Ishikawa (cell line): ENCODE measurements at regions not wholly inside any gene's neighbourhood (a gene's known extent, or its start where the extent isn't known, plus 50 kb on each side); places are given as distances from the start of the nearest gene placed in this dataset.

Source experiments
- CEBPB ChIP-seq: IDR thresholded peaks from 2 replicates; pipeline ENCODE4 v1.6.1; 2012
- CREB1 ChIP-seq: IDR thresholded peaks from 2 replicates; pipeline ENCODE4 v1.6.1; 2012; ENCODE audit warnings: low read depth
- EGR1 ChIP-seq: IDR thresholded peaks from 2 replicates; pipeline ENCODE4 v1.6.1; 2012
- EP300 ChIP-seq: IDR thresholded peaks from 2 replicates; pipeline ENCODE4 v1.6.1; 2012; ENCODE audit warnings: borderline replicate concordance
- FOXM1 ChIP-seq: IDR thresholded peaks from 2 replicates; pipeline ENCODE4 v1.6.1; 2012; ENCODE audit warnings: low read depth, borderline replicate concordance
- NFIC ChIP-seq: IDR thresholded peaks from 2 replicates; pipeline ENCODE4 v1.6.1; 2012
- RAD21 ChIP-seq: IDR thresholded peaks from 2 replicates; pipeline ENCODE4 v1.6.1; 2012; ENCODE audit warnings: low read depth
- TAF1 ChIP-seq: IDR thresholded peaks from 2 replicates; pipeline ENCODE4 v1.6.1; 2012; ENCODE audit warnings: low read depth, mild to moderate bottlenecking
- TCF12 ChIP-seq: IDR thresholded peaks from 2 replicates; pipeline ENCODE4 v1.6.1; 2012; ENCODE audit warnings: low read depth
- TEAD4 ChIP-seq: IDR thresholded peaks from 2 replicates; pipeline ENCODE4 v1.6.1; 2012
- USF1 ChIP-seq: IDR thresholded peaks from 2 replicates; pipeline ENCODE4 v1.6.1; 2012
- YY1 ChIP-seq: IDR thresholded peaks from 2 replicates; pipeline ENCODE4 v1.6.1; 2012; ENCODE audit warnings: low read depth
- ZBTB7A ChIP-seq: IDR thresholded peaks from 2 replicates; pipeline ENCODE4 v1.6.1; 2012; ENCODE audit warnings: low read depth
- TF ChIP-seq, protein P1 (sequence below): IDR thresholded peaks from 2 replicates; pipeline ENCODE4 v1.6.1; 2012; ENCODE audit warnings: low read depth, mild to moderate bottlenecking
- TF ChIP-seq, protein P2 (sequence below): IDR thresholded peaks from 2 replicates; pipeline ENCODE4 v1.6.1; 2012

GRCh38 chr13:73304442-73304841 lies 245.6 kb downstream of the KLF5 start:
- no peak for TF ChIP-seq TCF12

- TF ChIP-seq ZBTB7A (no peak), FOXM1 (no peak), USF1 (no peak), RAD21 (no peak), TAF1 (no peak), CREB1 (no peak), CEBPB (no peak), EP300 (no peak), TEAD4 (no peak)
- TF ChIP-seq, protein P1, sequence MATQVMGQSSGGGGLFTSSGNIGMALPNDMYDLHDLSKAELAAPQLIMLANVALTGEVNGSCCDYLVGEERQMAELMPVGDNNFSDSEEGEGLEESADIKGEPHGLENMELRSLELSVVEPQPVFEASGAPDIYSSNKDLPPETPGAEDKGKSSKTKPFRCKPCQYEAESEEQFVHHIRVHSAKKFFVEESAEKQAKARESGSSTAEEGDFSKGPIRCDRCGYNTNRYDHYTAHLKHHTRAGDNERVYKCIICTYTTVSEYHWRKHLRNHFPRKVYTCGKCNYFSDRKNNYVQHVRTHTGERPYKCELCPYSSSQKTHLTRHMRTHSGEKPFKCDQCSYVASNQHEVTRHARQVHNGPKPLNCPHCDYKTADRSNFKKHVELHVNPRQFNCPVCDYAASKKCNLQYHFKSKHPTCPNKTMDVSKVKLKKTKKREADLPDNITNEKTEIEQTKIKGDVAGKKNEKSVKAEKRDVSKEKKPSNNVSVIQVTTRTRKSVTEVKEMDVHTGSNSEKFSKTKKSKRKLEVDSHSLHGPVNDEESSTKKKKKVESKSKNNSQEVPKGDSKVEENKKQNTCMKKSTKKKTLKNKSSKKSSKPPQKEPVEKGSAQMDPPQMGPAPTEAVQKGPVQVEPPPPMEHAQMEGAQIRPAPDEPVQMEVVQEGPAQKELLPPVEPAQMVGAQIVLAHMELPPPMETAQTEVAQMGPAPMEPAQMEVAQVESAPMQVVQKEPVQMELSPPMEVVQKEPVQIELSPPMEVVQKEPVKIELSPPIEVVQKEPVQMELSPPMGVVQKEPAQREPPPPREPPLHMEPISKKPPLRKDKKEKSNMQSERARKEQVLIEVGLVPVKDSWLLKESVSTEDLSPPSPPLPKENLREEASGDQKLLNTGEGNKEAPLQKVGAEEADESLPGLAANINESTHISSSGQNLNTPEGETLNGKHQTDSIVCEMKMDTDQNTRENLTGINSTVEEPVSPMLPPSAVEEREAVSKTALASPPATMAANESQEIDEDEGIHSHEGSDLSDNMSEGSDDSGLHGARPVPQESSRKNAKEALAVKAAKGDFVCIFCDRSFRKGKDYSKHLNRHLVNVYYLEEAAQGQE = no peak
- TF ChIP-seq, protein P2, sequence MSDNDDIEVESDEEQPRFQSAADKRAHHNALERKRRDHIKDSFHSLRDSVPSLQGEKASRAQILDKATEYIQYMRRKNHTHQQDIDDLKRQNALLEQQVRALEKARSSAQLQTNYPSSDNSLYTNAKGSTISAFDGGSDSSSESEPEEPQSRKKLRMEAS = no peak
Measured at GRCh38 chr13:73303851-73304250, 245.0 kb downstream of the KLF5 start.

DNA sequence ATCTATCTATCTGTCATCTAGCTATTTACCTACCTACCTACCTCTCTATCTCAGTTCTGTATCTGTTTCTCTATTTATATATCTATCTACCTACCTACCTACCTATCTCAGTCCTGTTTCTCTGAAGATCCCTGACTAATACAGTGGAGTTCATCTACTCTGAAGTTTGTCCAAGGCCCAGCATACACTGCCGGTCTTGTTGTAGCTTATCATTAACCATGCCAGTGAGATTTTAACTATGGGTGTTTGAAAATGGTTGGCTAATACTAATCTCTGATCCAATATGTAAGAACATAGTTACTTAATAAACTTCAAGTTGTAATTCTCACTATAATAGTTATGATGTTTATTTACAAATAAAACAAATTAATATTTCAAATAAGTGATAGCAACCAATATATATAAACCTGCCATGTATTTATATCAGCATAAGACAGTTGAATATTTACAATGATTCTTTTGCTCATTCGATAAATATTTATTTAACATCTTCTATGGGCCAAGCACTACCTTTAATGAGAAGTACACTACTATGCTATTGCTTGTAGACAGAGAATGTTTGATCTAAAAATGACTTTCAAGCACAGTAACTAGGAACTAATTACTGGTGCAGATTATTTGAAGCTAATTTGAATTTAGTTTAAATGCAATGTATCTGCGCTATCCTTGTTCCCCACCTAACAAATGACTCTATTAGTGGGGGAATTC lies 242.1 kb downstream of the KLF5 start:
- TF ChIP-seq EGR1 = no peak
- no peak for TF ChIP-seq USF1
- TF ChIP-seq NFIC = no peak
- no peak for TF ChIP-seq TEAD4
- TF ChIP-seq, protein P1 = no peak
- TF ChIP-seq TCF12 = no peak
- TF ChIP-seq RAD21 = no peak
- no peak for TF ChIP-seq FOXM1
- TF ChIP-seq TAF1 = no peak

- TF ChIP-seq RAD21 (no peak), CEBPB (no peak), TAF1 (no peak)
Measured at GRCh38 chr13:73299787-73300186, 241.0 kb downstream of the KLF5 start.

GRCh38 chr13:73293913-73294523 lies 235.2 kb downstream of the KLF5 start:
- TF ChIP-seq RAD21 (no peak), ZBTB7A (no peak), NFIC (no peak), TEAD4 (no peak), CREB1 (no peak), USF1 (no peak), FOXM1 (no peak), TCF12 (no peak), CEBPB (no peak), YY1 (no peak), EP300 (no peak), TAF1 (no peak), EGR1 (no peak)
- TF ChIP-seq, protein P1 = no peak
- TF ChIP-seq, protein P2 = no peak
